Panc1 (cell line): ENCODE measurements at regions not wholly inside any gene's neighbourhood (a gene's known extent, or its start where the extent isn't known, plus 50 kb on each side); places are given as distances from the start of the nearest gene placed in this dataset.

Experiments
- ATAC-seq: fragments of 200-7000 bp; cut with Tn5 transposase; 2 replicates; pipeline ENCODE4 v1.9.1; 2020; ENCODE audit warnings: mild to moderate bottlenecking, moderate library complexity
- BruUV-seq: library from RNA; stranded (reverse); fragments of 400-500 nt; replicated peaks from 2 replicates; lab custom pipeline; 2021; lab: Mats Ljungman, UMichigan
- CTCF ChIA-PET: fragments of 300-600 bp; sonication (Branson Sonifier 250); formaldehyde crosslinking; loops from one replicate; lab custom pipeline; 2022; ENCODE audit warnings: antibody characterized with exemption; lab: Charles Lee
- POLR2A ChIA-PET: fragments of 300-600 bp; sonication (Branson Sonifier 250); formaldehyde crosslinking; loops from one replicate; lab custom pipeline; 2022; ENCODE audit warnings: antibody characterized with exemption; lab: Charles Lee
- DNase-seq: peaks from one replicate; pipeline ENCODE4 v3.0.0-alpha.2; 2010; ENCODE audit warnings: low read depth, low spot score
- H3K27ac ChIP-seq: 2 replicates; pipeline ENCODE4 v1.5.1; 2011; ENCODE audit warnings: mild to moderate bottlenecking, low read length, inconsistent platforms
- H3K27me3 ChIP-seq: fragments of 200-500 bp; sonication (Bioruptor generic); 2 replicates; pipeline ENCODE4 v1.6.0; 2014; ENCODE audit warnings: low read length, inconsistent platforms; ENCODE audit not compliant: control insufficient read depth, insufficient read depth
- H3K36me3 ChIP-seq: fragments of 200-500 bp; sonication (Bioruptor generic); 2 replicates; pipeline ENCODE4 v1.5.1; 2014; ENCODE audit warnings: inconsistent platforms, mild to moderate bottlenecking, low read length, moderate library complexity; ENCODE audit not compliant: control insufficient read depth, insufficient read depth
- H3K4me1 ChIP-seq: 2 replicates; pipeline ENCODE4 v1.5.1; 2011; ENCODE audit warnings: inconsistent platforms, mild to moderate bottlenecking, low read length, moderate library complexity; ENCODE audit not compliant: control insufficient read depth, insufficient read depth
- H3K4me3 ChIP-seq, 2 experiments: 2 replicates each; pipeline ENCODE4 v1.5.1; 2011 to 2012; ENCODE audit warnings: low read depth in 2 of 2, low read length in 2 of 2, mild to moderate bottlenecking in 2 of 2, inconsistent platforms in 1 of 2, moderate library complexity in 1 of 2
- H3K9me3 ChIP-seq: fragments of 200-500 bp; sonication (Bioruptor generic); 2 replicates; pipeline ENCODE4 v1.5.1; 2014; ENCODE audit warnings: low read depth, mild to moderate bottlenecking, inconsistent platforms, low read length, moderate library complexity; ENCODE audit not compliant: control insufficient read depth, insufficient read depth
- CTCF ChIP-seq: fragments of 450-650 bp; IDR thresholded peaks from 2 replicates; pipeline ENCODE4 v1.5.1; 2017; ENCODE audit warnings: mild to moderate bottlenecking
- POLR2AphosphoS5 ChIP-seq: IDR thresholded peaks from 2 replicates; pipeline ENCODE4 v1.6.1; 2012; ENCODE audit warnings: mild to moderate bottlenecking, low read depth, low read length, moderate library complexity
- SIN3A ChIP-seq: IDR thresholded peaks from 2 replicates; pipeline ENCODE4 v1.6.1; 2012; ENCODE audit warnings: low read depth, mild to moderate bottlenecking, low read length, moderate library complexity, borderline replicate concordance; ENCODE audit not compliant: insufficient read depth
- TCF7L2 ChIP-seq: IDR thresholded peaks from 2 replicates; pipeline ENCODE4 v1.6.1; 2011; ENCODE audit warnings: mild to moderate bottlenecking, low read depth, low read length, inconsistent platforms
- in situ Hi-C: cut with HindIII; loops from 2 replicates; pipeline ENCODE4 v1.10.0; 2016; ENCODE audit warnings: low sequenced_read_pairs, low pct_unique_long_range_greater_than_20kb
- intact Hi-C: fragments of 100-400 bp; cut with micrococcal nuclease; formaldehyde crosslinking; loops from one replicate; pipeline ENCODE4 v1.10.0; 2022; ENCODE audit not compliant: unreplicated experiment
- TF ChIP-seq, protein P1 (sequence below), 2 experiments: IDR thresholded peaks; 2 replicates each; pipeline ENCODE4 v1.6.1; 2011 to 2012; ENCODE audit warnings: low read depth in 2 of 2, control low read depth in 1 of 2, low read length in 1 of 2, mild to moderate bottlenecking in 1 of 2, moderate library complexity in 1 of 2; ENCODE audit not compliant: insufficient read depth in 1 of 2

GRCh38 chr14:30185832-30186231 lies 258.2 kb upstream of the PRKD1 start:
- Histone ChIP-seq H3K4me3 (no peak overlapping the region), H3K27me3 (no peaks in the 10 kb centered on the region), H3K9me3 (no peaks in the 10 kb centered on the region), H3K4me1 (no peaks in the 10 kb centered on the region), H3K36me3 (no peaks in the 10 kb centered on the region), H3K27ac (no peak overlapping the region)
- POLR2A ChIA-PET, result no interaction called here
- no peak for DNase-seq
- TF ChIP-seq CTCF (no peak; the same call in 1 of the 2 replicates), POLR2AphosphoS5 (no peak), SIN3A (no peak), TCF7L2 (no peak)
- TF ChIP-seq, protein P1, sequence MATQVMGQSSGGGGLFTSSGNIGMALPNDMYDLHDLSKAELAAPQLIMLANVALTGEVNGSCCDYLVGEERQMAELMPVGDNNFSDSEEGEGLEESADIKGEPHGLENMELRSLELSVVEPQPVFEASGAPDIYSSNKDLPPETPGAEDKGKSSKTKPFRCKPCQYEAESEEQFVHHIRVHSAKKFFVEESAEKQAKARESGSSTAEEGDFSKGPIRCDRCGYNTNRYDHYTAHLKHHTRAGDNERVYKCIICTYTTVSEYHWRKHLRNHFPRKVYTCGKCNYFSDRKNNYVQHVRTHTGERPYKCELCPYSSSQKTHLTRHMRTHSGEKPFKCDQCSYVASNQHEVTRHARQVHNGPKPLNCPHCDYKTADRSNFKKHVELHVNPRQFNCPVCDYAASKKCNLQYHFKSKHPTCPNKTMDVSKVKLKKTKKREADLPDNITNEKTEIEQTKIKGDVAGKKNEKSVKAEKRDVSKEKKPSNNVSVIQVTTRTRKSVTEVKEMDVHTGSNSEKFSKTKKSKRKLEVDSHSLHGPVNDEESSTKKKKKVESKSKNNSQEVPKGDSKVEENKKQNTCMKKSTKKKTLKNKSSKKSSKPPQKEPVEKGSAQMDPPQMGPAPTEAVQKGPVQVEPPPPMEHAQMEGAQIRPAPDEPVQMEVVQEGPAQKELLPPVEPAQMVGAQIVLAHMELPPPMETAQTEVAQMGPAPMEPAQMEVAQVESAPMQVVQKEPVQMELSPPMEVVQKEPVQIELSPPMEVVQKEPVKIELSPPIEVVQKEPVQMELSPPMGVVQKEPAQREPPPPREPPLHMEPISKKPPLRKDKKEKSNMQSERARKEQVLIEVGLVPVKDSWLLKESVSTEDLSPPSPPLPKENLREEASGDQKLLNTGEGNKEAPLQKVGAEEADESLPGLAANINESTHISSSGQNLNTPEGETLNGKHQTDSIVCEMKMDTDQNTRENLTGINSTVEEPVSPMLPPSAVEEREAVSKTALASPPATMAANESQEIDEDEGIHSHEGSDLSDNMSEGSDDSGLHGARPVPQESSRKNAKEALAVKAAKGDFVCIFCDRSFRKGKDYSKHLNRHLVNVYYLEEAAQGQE (IDR thresholded peaks at IDR 0.05; ENCODE audit: insufficient read depth in 1 of 2, low read depth in 2 of 2, low read length in 1 of 2), result no peak
- in situ Hi-C loops, result no loop called here
- intact Hi-C loops, result no loop called here
- ATAC-seq, result no peak
- no TSS peak for BruUV-seq
- CTCF ChIA-PET, result no interaction called here

- H3K4me3 ChIP-seq, result no peak overlapping the region
- no peak for ATAC-seq
- intact Hi-C loops, result no loop called here
- POLR2A ChIA-PET, result no interaction called here
- H3K9me3 ChIP-seq, result no peaks in the 10 kb centered on the region
- CTCF ChIA-PET, result no interaction called here
- no peak overlapping the region for H3K27ac ChIP-seq
- no peaks in the 10 kb centered on the region for H3K4me1 ChIP-seq
- TF ChIP-seq TCF7L2 (no peak), CTCF (no peak), POLR2AphosphoS5 (no peak), SIN3A (no peak)
- TF ChIP-seq, protein P1 (IDR thresholded peaks at IDR 0.05; ENCODE audit: insufficient read depth in 1 of 2, low read depth in 2 of 2, low read length in 1 of 2), result no peak
- H3K36me3 ChIP-seq, result no peaks in the 10 kb centered on the region
- no peaks in the 10 kb centered on the region for H3K27me3 ChIP-seq
- no peak for DNase-seq
- in situ Hi-C loops, result no loop called here
- no TSS peak for BruUV-seq
These were observed 264.1 kb upstream of the PRKD1 start for GRCh38 chr14:30191639-30192279.
